ENCODE measurements at regions not wholly inside any gene's neighbourhood (a gene's known extent, or its start where the extent isn't known, plus 50 kb on each side); places are given as distances from the start of the nearest gene placed in this dataset.
"Not testable (repeated sequence)": the region's sequence is repeated elsewhere in the genome, so short reads cannot be mapped to it uniquely, and the experiment has no call there.

DNA sequence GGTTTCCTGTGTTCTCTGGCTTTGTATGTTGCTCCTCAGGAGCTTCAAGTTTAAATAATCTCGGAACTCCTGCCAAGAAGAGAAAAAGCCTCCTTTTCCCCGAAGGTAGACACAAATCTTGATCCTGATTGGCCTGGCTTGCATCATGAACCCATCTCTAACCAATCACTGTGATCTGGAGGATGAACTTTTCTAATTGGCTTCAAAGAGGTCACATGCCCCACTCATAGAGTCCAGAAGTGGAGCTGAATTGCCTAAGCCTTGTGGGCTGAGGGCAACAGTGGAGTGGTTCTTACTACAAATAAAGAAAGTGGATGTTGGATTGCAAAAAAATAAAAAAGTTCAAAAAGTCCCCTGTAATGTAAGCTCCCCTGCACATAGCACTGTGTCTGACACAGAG, 245.9 kb downstream of the MID1IP1 start:
- no peak for DNase-seq

GRCh38 chrX:39049975-39050374, 248.7 kb downstream of the MID1IP1 start:
- no peak for DNase-seq

- DNase-seq: no peak
Observed at GRCh38 chrX:39050427-39050826, 249.2 kb downstream of the MID1IP1 start.

DNA sequence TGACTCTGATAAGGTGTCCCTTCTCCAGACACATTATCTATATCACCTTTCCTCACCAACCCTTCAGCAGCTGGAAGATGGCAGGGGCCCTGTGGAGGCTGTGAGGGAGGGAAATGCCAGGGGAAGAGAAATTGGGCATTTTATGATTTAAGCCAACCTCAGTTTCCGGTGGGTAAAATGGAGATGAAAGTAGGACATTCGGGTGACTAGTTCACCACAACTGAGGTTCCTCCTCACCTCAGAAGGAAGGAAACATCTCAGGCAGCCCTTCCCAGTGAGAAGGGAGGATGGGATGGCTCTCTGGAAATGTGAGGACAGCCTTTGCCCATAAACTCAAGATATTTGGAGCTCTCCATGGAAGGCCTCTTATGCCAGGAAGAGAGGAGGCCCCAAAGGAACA, 251.5 kb downstream of the MID1IP1 start:
- no peak for DNase-seq

- no peak for DNase-seq
Observed at GRCh38 chrX:39058724-39059123, 257.5 kb downstream of the MID1IP1 start.

GRCh38 chrX:39059866-39060265, 258.6 kb downstream of the MID1IP1 start:
- DNase-seq: no peak

GRCh38 chrX:39063037-39063436, 261.8 kb downstream of the MID1IP1 start:
- no peak for DNase-seq

- DNase-seq: no peak
Observed at GRCh38 chrX:39063702-39064101, 262.4 kb downstream of the MID1IP1 start.

DNA sequence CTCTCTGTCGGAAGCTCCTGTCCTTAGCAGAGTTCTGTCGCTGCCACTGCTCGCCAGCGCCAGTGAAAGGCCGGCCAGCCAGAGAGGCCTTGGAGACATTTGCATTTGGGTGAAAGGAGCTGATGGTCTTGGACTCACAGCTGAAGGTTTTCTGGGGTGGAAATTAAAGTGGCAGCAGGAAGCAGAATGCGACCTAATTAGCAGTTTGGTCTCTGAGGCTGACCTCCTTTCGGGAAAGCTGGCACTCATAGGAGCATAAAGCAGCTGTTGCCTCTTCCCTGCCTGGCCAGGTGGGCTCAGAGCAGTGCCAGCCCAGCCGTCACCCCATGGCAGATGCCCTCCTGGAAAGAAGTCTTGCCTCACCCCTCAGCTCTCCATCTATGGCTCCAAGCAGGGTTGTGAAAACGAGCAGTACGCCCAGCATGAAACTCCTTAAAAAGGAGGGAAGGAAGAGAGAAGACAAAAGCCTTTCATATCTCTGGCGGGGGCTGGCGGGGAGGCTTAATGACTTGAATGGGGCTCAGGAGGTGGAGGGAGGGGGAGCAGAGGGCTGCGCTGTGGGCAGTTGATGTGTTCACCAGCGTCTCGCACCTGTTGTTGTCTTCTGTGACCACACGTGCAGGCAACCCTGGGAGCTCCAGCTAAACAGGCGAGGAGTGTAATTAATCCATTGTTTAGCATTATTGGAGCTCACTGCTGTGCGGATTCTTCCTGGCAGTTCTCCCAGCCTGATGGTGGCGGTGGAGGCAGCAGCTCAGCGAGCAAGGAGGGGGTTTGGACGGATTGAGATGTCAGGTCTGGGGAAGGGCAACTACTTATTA, 264.0 kb downstream of the MID1IP1 start:
- DNase-seq: peak; percentile 85

DNA sequence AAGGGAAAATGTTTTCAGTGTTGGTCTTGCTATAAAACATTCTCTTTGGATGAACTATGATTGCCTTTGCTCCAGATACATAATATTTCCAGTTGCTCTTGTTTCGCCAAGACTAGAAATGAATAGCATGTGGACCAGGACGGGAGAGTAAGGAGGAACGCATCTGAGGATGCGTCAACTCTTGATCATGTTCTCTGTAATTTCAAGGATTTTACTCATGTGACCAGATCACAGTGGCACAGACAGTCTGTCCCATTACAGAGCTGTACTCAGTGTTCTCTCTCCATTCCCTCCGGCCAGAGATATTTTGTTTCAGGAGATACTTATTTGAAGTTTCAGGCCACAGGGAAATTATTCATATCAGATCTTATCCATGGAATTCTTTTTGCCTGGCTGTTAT, 266.6 kb downstream of the MID1IP1 start:
- DNase-seq: no peak

GRCh38 chrX:39068634-39069033, 267.4 kb downstream of the MID1IP1 start:
- not testable (repeated sequence) for DNase-seq

- no peak for DNase-seq
Observed at GRCh38 chrX:39070009-39070408, 268.8 kb downstream of the MID1IP1 start.

DNA sequence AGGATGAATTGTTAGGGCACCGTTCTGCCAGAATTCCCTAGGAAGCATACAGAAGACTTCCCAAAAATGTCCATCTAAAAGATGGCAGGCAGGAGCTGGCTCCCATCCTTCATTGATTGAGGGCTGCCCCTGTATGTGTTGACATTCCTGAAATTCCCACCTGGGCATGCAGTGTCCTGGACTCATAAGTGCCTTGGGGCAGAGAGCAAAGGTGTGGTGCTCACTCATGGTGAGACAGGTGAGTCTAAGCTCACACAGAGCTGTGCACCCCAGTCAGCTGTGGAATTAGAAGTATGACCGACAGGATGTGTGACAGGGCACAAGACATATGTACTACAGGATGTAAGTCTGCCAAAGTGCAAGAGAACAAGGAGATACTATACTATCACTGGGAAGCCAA, 271.9 kb downstream of the MID1IP1 start:
- no peak for DNase-seq

GRCh38 chrX:39096599-39096998, 295.3 kb downstream of the MID1IP1 start:
- DNase-seq: no peak

- no peak for DNase-seq
Observed at GRCh38 chrX:39104745-39105144, 303.5 kb downstream of the MID1IP1 start.

DNA sequence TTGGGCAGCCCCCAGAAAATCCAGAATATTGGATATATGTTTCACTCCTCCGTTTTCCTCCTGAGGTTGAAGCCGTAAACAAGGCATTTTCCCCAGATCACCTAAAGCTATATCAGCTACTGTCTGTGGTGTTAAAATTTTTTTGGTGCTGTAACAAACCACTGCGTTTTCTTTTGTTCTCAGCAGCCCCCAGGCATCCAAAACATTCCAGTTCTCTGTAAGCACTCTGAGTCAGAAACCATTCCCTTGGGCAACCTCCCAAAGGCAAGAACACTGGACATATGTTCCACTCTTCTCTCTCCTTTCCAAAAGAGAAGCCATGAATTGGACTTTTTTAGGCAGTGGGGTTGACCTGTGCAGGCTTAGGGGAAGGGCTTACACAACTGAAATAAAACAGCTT, 310.9 kb downstream of the MID1IP1 start:
- DNase-seq: no peak

DNA sequence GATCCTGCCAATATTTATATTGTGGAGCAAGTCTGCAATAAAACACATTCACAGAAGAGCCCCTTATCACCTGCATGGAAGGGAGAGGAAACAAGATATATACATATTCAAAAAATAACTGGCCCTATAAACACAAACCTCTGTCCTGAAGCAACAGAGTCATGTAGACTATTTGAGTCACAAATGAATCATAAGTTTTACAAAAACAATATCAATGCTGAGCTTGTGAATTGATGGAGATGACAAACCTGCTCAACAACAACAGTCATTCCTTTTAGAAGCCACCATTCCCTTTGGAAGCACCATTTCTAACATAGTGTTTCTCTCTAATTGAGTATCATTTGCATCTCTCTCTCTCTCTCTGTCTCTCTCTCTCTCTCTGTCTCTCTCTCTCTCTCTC, 313.9 kb downstream of the MID1IP1 start:
- no peak for DNase-seq

DNA sequence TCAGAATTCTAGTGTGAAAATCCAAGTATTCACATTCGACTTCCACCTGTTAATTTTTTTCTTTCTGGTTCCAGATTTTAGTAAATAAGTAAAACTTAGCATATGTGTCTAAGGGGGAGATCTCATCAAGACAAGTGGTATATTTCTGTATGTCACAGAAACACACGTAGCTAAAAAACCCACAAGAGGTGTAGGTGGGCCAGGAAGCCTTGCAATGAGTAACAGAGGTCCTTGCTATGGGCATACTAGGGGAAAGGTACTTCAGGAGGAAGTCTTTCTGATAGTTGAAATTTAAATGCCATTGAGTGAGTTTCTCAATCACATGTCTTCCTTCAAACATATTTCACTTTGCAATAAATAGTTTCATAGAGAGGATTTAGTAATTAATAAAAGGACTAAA, 315.8 kb downstream of the MID1IP1 start:
- DNase-seq: no peak

DNA sequence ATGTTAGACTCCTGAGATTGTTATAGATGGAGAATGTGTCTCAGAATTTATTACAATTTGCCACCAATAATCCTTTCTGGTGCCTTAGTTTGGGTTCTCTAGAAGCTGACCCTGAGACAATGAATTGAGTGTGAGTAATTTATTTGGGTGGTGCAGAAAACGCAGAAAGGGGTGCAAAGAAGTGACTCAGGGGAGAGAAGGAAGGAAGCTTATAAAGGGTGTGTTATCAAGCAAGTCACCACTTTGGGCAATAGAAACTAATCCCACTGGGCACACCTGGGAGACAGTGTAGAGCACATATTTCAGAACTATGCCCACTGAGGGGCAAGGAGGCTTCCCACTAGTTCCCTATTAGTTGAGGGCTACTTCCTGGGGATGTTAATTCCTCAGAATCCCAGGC, 320.6 kb downstream of the MID1IP1 start:
- DNase-seq: no peak

- DNase-seq: no peak
Observed at GRCh38 chrX:39125834-39126233, 324.6 kb downstream of the MID1IP1 start.

DNA sequence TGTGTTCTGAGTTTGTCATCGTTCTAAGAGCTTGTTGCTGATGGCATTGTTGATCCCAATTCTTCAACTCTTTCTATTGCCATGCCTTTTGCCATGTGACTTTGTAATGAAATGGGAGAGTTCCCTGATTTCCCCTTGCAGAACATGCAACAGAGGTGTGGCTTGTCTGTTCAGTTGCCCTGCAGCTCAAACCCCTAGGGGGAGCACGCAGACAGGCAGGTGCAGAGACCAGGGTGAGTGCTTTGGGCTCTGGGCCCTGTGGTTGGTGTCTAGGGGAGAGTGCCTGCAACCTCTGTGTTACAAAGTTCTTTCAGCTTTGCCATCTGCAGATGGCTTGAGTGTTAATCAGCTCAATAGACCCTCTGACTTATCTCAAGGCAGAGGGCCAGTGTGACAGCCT, 332.7 kb downstream of the MID1IP1 start:
- no peak for DNase-seq

DNA sequence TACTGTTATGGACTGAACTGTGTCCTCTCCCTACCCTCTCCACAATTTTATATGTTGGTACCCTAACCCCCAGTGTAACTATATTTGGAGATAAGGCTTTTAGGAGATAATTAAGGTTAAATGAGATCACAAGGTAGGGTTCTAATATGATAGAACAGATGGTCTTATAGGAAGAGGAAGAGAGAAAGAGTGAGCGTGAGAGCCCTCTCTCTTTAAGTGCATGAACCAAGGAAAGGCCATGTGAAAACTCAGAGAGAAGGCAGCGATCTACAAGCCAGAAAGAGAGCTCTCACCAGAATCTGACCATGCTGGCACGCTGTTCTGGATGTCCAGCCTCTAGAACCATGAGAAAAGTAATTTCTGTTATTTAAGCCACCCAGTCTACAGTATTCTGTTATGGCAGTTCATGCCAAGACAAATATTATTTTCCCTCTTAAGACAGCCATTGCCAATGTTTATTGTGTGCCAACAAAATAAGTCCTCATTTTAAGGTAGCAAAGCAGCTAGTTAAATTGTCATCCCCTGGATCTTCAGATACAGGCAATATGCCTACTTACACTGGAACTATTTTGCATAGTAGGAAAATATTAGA, 336.2 kb downstream of the MID1IP1 start:
- DNase-seq: no peak

- no peak for DNase-seq
Observed at GRCh38 chrX:39140581-39140980, 339.3 kb downstream of the MID1IP1 start.

DNA sequence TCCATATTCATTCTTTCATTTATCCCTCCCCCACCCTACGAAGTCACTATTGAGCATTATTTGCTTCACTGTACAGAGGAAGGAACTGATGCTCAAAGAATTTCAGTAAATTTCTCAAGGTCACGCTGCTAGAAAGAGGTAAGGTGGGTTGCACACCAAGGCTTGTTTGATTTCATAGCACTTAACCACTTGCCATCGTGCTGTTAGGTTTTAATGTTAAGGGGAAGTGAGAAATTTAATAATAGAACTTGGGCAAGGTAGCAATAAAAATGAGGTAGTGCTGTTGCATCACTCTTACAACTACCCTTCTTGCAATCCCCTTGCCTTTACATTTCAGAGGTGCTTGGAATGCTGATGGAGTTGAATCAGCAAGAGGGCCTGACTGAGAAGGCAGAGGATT, 343.1 kb downstream of the MID1IP1 start:
- DNase-seq: no peak

Data from tongue (tissue), 1 donor.